GF-D8 (cell line): ENCODE measurements at regions not wholly inside any gene's neighbourhood (a gene's known extent, or its start where the extent isn't known, plus 50 kb on each side); places are given as distances from the start of the nearest gene placed in this dataset.
A peak's percentile ranks its signal among the peaks of the same experiment; 100 is the strongest.
"Not testable (repeated sequence)": the region's sequence is repeated elsewhere in the genome, so short reads cannot be mapped to it uniquely, and the experiment has no call there.

Experiments used
- DNase-seq: peaks from one replicate; lab custom pipeline; 2025; lab: John Stamatoyannopoulos, UW

GRCh38 chr10:29826221-29826620 lies 191.4 kb upstream of the SVIL start:
- no peak for DNase-seq

GRCh38 chr10:29823553-29824080 lies 188.8 kb upstream of the SVIL start:
- no peak for DNase-seq

- no peak for DNase-seq
Observed at GRCh38 chr10:29820890-29821461, 186.2 kb upstream of the SVIL start.

GRCh38 chr10:29816801-29817558 lies 182.2 kb upstream of the SVIL start:
- DNase-seq = no peak

- no peak for DNase-seq
Observed at GRCh38 chr10:29815572-29815971, 180.8 kb upstream of the SVIL start.

- DNase-seq = peak; percentile 52
Observed at GRCh38 chr10:29811751-29812427, 177.1 kb upstream of the SVIL start.

- no peak for DNase-seq
Observed at GRCh38 chr10:29810816-29811215, 176.0 kb upstream of the SVIL start.

GRCh38 chr10:29810231-29810630 lies 175.5 kb upstream of the SVIL start:
- not testable (repeated sequence) for DNase-seq

- DNase-seq = no peak
Observed at GRCh38 chr10:29809383-29809782, 174.6 kb upstream of the SVIL start.

GRCh38 chr10:29807163-29807806 lies 172.5 kb upstream of the SVIL start:
- no peak for DNase-seq

GRCh38 chr10:29806350-29806788 lies 171.6 kb upstream of the SVIL start:
- no peak for DNase-seq

- no peak for DNase-seq
Observed at GRCh38 chr10:29805134-29805723, 170.5 kb upstream of the SVIL start.

- no peak for DNase-seq
Observed at GRCh38 chr10:29804025-29804852, 169.5 kb upstream of the SVIL start.

- DNase-seq = no peak
Observed at GRCh38 chr10:29802171-29802570, 167.4 kb upstream of the SVIL start.

GRCh38 chr10:29798921-29799690 lies 164.3 kb upstream of the SVIL start:
- DNase-seq = no peak

- DNase-seq = no peak
Observed at GRCh38 chr10:29797616-29798015, 162.8 kb upstream of the SVIL start.

GRCh38 chr10:29795850-29796249 lies 161.1 kb upstream of the SVIL start:
- no peak for DNase-seq

- no peak for DNase-seq
Observed at GRCh38 chr10:29794776-29795611, 160.2 kb upstream of the SVIL start.

GRCh38 chr10:29791773-29792172 lies 157.0 kb upstream of the SVIL start:
- peak; percentile 44 for DNase-seq
